Left ventricle myocardium inferior (tissue), 1 donor: ENCODE measurements at regions not wholly inside any gene's neighbourhood (a gene's known extent, or its start where the extent isn't known, plus 50 kb on each side); places are given as distances from the start of the nearest gene placed in this dataset.
"Not testable (repeated sequence)": the region's sequence is repeated elsewhere in the genome, so short reads cannot be mapped to it uniquely, and the experiment has no call there.

Source experiments
- DNase-seq: peaks from one replicate; pipeline ENCODE4 v3.0.0-alpha.2; 2020
- H3K27ac ChIP-seq: fragments of 200-600 bp; replicated peaks from 2 replicates; pipeline ENCODE4 v1.8.0; 2021
- H3K27me3 ChIP-seq: fragments of 200-600 bp; 2 replicates; pipeline ENCODE4 v1.8.0; 2021; ENCODE audit warnings: low read depth
- H3K36me3 ChIP-seq: fragments of 200-600 bp; 2 replicates; pipeline ENCODE4 v1.8.0; 2021
- H3K4me1 ChIP-seq: fragments of 200-600 bp; 2 replicates; pipeline ENCODE4 v1.8.0; 2021
- H3K4me3 ChIP-seq: fragments of 200-600 bp; 2 replicates; pipeline ENCODE4 v1.8.0; 2021; ENCODE audit warnings: mild to moderate bottlenecking, moderate library complexity
- H3K9me3 ChIP-seq: fragments of 200-600 bp; replicated peaks from 2 replicates; pipeline ENCODE4 v1.8.0; 2021
- intact Hi-C: fragments of 100-400 bp; cut with micrococcal nuclease; formaldehyde crosslinking; loops from one replicate; pipeline ENCODE4 v1.11.0; 2022
- TF ChIP-seq, protein P1 (sequence below): fragments of 200-600 bp; IDR thresholded peaks from 2 replicates; pipeline ENCODE4 v1.8.0; 2021; ENCODE audit warnings: antibody characterized with exemption, mild to moderate bottlenecking, borderline replicate concordance
- donor health status: DM: no; HTN: yes; CAD: no; lungs with severe emphysema.

DNA sequence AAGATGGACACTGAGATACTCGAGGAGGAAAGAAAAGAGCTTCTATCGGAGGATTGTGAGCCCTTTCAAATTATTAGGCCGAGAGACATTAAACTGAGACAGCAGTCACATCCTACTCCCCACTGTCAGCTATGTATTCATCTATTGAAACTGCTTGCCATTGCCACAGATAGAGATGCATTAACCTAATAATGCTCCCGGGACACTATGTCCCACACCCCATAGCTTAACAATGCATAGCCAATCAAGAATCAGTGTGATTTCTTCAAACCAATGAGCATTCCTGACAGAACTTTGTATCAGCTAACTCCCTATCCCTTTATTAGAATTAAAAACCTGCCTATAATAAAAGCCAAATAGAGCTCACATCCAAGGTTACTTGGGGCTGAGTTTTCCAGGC is 118.1 kb upstream of the NEIL3 start:
- no peak overlapping the region for H3K4me3 ChIP-seq
- no peaks in the 10 kb centered on the region for H3K36me3 ChIP-seq
- intact Hi-C loops, result no loop called here
- no peak for DNase-seq
- H3K4me1 ChIP-seq, result no peaks in the 10 kb centered on the region
- peaks cover 11% of the 10 kb centered on the region for H3K9me3 ChIP-seq
- TF ChIP-seq, protein P1, sequence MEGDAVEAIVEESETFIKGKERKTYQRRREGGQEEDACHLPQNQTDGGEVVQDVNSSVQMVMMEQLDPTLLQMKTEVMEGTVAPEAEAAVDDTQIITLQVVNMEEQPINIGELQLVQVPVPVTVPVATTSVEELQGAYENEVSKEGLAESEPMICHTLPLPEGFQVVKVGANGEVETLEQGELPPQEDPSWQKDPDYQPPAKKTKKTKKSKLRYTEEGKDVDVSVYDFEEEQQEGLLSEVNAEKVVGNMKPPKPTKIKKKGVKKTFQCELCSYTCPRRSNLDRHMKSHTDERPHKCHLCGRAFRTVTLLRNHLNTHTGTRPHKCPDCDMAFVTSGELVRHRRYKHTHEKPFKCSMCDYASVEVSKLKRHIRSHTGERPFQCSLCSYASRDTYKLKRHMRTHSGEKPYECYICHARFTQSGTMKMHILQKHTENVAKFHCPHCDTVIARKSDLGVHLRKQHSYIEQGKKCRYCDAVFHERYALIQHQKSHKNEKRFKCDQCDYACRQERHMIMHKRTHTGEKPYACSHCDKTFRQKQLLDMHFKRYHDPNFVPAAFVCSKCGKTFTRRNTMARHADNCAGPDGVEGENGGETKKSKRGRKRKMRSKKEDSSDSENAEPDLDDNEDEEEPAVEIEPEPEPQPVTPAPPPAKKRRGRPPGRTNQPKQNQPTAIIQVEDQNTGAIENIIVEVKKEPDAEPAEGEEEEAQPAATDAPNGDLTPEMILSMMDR, result no peak
- no peak overlapping the region for H3K27ac ChIP-seq
- no peaks in the 10 kb centered on the region for H3K27me3 ChIP-seq

DNA sequence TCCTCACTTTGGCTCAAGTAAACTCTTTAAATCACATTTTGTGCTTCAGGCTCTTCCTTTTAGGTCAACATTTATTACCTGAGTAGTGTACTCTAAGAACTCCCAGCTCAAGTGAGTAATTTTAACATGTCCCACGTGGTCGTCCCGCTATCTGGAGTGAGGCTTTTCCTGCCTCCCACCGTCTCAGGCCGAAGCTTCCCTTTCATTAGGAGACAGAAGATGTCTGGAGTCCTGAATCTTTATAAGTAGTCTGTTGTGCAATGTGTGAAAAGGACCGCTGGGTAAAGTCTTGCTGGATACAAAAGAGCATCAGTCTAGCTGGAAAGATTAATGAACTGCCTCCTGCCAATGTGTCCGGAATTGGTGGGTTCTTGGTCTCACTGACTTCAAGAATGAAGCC is 117.7 kb upstream of the NEIL3 start:
- Histone ChIP-seq H3K9me3 (peaks cover 15% of the 10 kb centered on the region), H3K27ac (no peak overlapping the region), H3K27me3 (no peaks in the 10 kb centered on the region), H3K36me3 (no peaks in the 10 kb centered on the region), H3K4me3 (no peak overlapping the region), H3K4me1 (no peaks in the 10 kb centered on the region)
- DNase-seq, result no peak
- intact Hi-C loops, result no loop called here
- TF ChIP-seq, protein P1, result no peak

DNA sequence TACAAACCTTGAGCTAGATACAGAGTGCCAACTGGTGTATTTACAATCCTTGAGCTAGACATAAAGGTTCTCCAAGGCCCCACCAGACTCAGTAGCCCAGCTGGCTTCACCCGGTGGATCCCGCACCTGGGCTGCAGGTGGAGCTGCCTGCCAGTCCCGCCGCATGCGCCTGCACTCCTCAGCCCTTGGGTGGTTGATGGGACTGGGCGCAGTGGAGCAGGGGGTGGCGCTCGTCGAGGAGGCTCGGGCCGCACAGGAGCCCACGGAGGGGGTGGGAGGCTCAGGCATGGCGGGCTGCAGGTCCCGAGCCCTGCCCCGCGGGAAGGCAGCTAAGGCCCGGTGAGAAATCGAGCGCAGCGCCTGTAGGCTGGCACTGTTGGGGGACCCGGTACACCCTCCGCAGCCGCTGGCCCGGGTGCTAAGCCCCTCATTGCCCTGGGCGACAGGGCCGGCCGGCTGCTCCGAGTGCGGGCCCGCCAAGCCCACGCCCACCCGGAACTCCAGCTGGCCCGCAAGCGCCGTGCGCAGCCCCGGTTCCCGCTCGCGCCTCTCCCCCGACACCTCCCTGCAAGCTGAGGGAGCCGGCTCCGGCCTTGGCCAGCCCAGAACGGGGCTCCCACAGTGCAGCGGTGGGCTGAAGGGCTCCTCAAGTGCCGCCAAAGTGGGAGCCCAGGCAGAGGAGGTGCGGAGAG is 116.5 kb upstream of the NEIL3 start:
- H3K27me3 ChIP-seq, H3K4me1 ChIP-seq, H3K36me3 ChIP-seq, H3K4me3 ChIP-seq, H3K27ac ChIP-seq, DNase-seq, intact Hi-C loops: not testable (repeated sequence)
- peaks cover 26% of the 10 kb centered on the region for H3K9me3 ChIP-seq

DNA sequence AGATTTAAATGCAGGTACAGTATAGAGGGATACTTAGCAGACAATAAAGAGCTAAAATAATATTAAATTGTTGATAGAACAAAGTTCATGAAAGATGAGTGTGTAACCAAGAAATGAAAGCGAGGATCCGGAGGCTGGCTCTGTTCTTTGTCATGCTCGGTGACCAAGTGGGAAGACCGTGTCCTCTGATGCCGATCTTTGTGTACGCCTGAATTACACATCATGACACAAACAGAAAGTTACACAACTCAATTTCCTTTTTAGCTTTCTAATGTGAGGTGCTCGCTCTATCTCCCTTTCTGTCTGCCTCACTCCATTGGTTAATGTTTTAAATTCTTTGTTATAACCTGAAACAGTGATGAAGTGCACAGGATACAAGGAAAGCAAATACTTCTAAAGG is 114.8 kb upstream of the NEIL3 start:
- TF ChIP-seq, protein P1, result no peak
- Histone ChIP-seq H3K4me1 (no peaks in the 10 kb centered on the region), H3K36me3 (no peaks in the 10 kb centered on the region), H3K4me3 (no peak overlapping the region), H3K9me3 (peaks cover 33% of the 10 kb centered on the region), H3K27me3 (no peaks in the 10 kb centered on the region), H3K27ac (no peak overlapping the region)
- no peak for DNase-seq
- intact Hi-C loops, result no loop called here

DNA sequence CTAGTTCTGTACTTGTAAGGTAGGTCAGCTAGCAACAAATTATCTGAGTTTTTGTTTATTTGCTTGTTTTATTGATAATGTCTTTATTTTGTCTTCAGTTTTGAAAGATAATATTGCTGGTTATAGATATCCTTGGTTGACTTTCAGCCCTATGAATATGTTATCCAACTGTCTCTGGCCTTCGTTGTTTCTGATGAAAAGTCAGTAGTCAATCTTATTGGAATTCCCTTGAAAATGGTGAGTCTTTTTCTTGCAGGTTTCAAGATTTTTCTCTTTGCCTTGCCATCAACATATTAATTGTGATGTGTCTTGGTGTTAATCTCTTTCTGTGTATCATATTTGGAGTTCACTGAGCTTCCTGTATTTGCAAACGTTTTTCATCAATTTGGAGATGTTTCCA is 113.1 kb upstream of the NEIL3 start:
- Histone ChIP-seq H3K27me3 (no peaks in the 10 kb centered on the region), H3K4me1 (no peaks in the 10 kb centered on the region), H3K9me3 (peaks cover 33% of the 10 kb centered on the region), H3K4me3 (no peak overlapping the region), H3K27ac (no peak overlapping the region), H3K36me3 (no peaks in the 10 kb centered on the region)
- TF ChIP-seq, protein P1, result no peak
- no peak for DNase-seq
- intact Hi-C loops, result no loop called here

DNA sequence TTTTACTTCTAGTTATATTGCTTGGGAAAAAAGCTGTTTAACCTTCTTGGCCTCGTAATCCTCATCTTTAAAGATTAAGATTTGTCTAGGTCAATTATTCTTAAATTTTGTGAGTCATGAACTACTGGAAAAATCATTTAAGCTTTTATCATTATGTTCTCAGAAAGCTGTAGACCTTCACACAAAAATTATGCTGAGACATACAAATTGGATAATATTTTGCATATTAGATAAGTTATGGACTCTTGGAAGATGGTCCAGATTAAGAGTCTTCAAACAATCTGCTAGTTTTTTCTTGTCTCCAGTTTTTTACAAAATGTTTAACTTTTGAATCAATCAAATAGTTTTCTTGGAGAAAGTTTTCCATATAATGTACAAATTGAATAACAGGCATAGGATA is 108.1 kb upstream of the NEIL3 start:
- Histone ChIP-seq H3K4me3 (no peak overlapping the region), H3K9me3 (peaks cover 33% of the 10 kb centered on the region), H3K27me3 (no peaks in the 10 kb centered on the region), H3K36me3 (no peaks in the 10 kb centered on the region), H3K27ac (no peak overlapping the region), H3K4me1 (no peaks in the 10 kb centered on the region)
- TF ChIP-seq, protein P1, result no peak
- intact Hi-C loops, result no loop called here
- DNase-seq, result no peak
